Suppressor macrophage treated with lipopolysaccharide for 4 hours (primary cell): ENCODE measurements at regions not wholly inside any gene's neighbourhood (a gene's known extent, or its start where the extent isn't known, plus 50 kb on each side); places are given as distances from the start of the nearest gene placed in this dataset.

Experiments
- DNase-seq: peaks from one replicate; pipeline ENCODE4 v3.0.0-alpha.2; 2020

DNA sequence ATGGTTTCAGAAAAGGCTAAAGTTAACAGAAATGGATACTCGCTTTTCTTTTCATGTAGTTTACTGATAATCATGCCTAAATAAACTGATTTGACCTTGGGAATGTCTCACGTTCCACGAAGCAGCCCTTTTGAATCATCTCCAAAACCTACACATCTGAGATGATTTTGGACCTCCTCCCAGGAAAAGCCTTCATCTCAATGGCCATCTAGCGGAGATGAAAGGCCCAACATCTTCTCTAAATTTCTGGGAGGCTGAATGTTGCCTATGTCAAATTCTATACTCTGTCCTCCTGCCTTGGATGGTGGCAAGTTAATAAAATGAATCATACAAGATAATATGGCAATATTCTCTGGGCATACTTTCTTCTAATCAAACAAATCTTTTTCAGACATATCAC is 448.5 kb downstream of the ZEB2 start:
- no peak for DNase-seq

DNA sequence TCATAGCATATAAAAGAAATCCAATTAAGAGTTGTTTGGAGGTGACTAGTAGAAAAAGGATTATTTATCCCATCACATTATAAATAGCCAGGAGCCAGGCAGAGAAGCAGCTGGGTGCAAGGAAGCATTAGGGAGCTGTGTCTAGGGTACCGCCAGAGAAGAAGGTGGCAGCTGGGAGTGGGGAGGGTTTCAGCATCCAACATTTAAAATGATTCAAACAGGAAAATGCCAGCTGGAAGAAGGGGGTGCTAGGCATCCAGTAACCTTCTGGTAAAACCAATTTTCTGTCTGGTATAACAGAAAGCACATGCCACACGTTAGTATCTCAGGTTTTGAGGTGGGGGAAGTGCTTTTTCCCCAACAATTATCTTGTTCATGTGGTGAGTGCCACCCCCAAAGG is 452.4 kb downstream of the ZEB2 start:
- DNase-seq, result no peak

GRCh38 chr2:144063602-144064001 is 456.3 kb downstream of the ZEB2 start:
- DNase-seq, result no peak

- DNase-seq, result no peak
These were observed 465.0 kb downstream of the ZEB2 start for GRCh38 chr2:144054911-144055310.

- DNase-seq, result no peak
These were observed 467.8 kb downstream of the ZEB2 start for GRCh38 chr2:144052083-144052482.

- DNase-seq, result no peak
These were observed 470.8 kb downstream of the ZEB2 start for GRCh38 chr2:144049137-144049536.

- no peak for DNase-seq
These were observed 471.3 kb downstream of the ZEB2 start for GRCh38 chr2:144048631-144049060.

DNA sequence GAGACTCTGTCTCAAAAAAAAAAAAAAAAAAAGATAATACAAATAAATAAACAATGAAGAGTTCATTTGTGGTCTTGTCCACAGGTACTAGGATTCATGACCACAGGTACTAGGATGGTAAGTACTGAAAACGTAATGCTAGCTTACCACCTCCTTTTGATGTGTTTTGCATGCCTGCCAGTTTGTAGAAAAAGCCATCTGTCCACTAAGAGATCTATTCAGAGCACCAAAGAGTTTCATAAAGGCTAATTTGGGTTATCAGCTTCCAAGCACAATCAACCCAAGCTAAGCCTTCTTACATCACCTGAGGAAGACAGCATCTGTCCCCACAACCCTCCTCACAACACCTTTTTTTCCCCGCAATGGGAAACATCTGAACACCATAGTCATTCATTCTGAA is 477.2 kb downstream of the ZEB2 start:
- DNase-seq, result no peak

DNA sequence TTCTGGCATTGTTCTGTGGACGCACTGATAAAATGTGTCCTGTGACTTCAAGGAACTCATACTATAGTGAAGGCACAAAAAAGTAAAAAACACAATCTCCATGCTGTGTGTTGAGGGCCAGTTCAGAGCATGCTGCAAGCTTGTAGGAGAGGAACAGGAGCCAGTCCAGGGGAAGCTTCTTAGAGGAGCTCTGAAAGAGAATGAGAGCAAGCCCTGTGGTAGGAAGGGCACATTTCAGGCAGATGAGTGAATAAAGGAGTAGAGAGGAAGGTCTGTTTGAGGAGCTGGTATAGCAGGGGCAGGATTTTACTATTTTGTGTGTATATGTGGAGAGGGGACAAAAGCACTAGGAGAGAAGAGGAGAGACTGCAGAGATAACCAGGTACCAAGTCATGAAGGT is 478.3 kb downstream of the ZEB2 start:
- no peak for DNase-seq

GRCh38 chr2:144040834-144041233 is 479.1 kb downstream of the ZEB2 start:
- DNase-seq, result no peak

- no peak for DNase-seq
These were observed 487.4 kb downstream of the ZEB2 start for GRCh38 chr2:144032566-144032965.

- no peak for DNase-seq
These were observed 489.1 kb downstream of the ZEB2 start for GRCh38 chr2:144030791-144031190.

- no peak for DNase-seq
These were observed 492.3 kb downstream of the ZEB2 start for GRCh38 chr2:144027593-144027992.

GRCh38 chr2:144026753-144027152 is 493.2 kb downstream of the ZEB2 start:
- DNase-seq, result no peak

GRCh38 chr2:144020047-144020446 is 499.9 kb downstream of the ZEB2 start:
- no peak for DNase-seq

- no peak for DNase-seq
These were observed 504.2 kb downstream of the ZEB2 start for GRCh38 chr2:144015655-144016245.

DNA sequence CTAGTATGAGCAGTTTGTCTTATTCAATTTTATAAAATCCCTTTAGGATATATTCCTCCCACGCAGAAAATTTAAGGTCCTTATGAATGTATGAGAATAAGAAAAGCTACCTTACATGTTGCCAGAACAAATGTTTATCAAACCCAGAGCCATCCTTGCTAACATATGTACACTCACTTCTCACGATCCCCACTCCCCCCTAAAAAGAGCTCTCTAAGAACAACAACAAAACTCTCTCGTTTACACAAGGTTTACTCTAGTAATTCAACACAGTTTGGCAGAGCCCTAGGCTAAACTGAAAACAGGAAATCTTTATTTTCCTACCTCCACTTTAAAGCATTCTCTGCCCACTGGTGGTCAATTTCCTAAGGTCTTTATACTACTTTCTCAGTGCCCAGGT is 504.9 kb downstream of the ZEB2 start:
- DNase-seq, result no peak

DNA sequence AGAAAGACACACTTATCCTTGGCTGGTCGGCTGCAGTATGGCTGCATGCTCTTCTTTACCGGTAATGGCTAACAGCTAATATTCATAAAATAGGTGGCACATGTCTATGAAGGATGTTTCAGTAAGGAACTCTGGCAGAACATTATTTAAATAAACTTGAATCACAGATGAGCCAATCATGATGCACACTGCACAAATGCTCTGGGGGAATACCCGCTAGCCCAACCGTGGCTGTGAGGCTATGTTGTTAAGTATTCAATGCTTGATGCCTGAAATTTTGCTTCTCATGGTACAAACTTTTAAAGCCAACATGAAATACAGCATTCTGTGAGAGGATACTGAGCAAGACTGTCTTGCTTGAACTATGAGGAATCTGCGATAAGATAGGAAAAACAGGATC is 505.8 kb downstream of the ZEB2 start:
- peak; percentile 1 for DNase-seq

GRCh38 chr2:144012304-144012703 is 507.6 kb downstream of the ZEB2 start:
- no peak for DNase-seq

- no peak for DNase-seq
These were observed 508.4 kb downstream of the ZEB2 start for GRCh38 chr2:144011553-144011952.

- DNase-seq, result no peak
These were observed 508.8 kb downstream of the ZEB2 start for GRCh38 chr2:144011098-144011497.

DNA sequence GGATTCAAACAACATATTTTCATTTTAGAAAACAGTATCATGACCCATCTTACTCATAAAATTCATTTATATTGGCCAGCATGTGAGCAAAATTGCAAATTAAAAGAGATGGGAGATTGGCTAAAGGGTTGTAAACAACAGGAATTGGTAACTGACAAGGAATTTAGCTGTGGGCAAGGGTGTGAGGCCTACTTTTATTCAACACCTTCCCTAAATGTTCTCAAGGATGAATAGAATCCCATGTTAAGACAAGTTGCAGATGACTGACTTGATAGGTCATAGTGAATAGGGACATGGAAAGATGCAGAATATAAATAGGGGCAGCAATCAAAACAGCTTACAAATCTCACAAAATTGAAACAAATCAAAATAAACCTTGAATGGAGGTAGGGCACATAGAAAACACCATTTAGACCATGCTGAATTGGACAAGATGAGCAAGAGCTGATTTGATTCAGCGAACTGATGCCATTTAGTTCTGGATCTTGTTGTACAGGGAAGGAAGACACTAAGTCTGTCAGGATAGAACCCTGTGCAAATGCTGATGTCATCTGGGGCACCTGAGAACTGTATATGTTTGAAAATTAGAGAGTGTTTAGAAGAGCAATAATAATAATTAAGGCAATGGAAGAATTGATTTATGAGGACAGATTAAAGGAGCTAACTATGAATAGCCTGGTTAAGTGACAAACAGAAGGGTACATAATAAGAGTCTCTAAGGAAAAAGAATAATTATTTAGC is 509.7 kb downstream of the ZEB2 start:
- no peak for DNase-seq

DNA sequence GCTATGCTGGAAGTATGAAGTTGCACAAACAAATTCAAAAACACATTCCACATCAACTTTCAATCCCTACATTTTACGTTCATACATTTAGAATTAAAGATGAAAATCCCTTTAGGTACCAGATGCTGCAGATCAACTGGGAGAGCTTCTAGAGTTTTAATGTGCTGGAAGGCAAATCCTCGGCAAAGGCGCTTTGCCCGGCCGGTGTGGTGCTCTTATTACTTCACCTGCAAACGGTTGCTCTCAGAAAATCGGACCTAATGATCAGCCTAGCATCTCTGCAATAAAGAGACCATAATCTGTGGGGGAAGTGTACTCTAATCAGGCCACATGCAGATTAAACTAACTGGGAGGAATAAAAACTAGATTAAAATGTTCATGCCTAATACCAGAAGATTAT is 513.8 kb downstream of the ZEB2 start:
- DNase-seq, result no peak

DNA sequence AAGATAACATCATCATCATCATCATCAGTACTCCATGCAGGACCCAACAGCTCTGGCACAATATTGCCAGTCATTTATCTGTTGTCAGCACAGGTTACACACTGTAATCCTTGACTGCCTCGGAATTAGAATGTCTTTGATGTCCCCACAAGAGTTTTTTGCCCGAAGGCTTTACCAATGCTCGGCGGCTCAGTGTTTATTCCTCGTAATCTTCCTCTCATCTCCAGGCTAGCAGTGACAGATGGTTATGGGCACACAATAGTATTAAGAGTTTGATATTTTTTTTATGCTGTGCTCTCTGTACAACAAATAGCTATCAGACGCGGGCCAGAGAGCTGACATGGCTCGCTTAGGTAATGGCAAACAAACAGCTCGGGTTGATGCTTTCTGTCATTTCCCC is 515.2 kb downstream of the ZEB2 start:
- DNase-seq, result no peak
